HEK293 (cell line): ENCODE measurements at regions not wholly inside any gene's neighbourhood (a gene's known extent, or its start where the extent isn't known, plus 50 kb on each side); places are given as distances from the start of the nearest gene placed in this dataset.

ENCODE experiments used
- CTCF ChIP-seq: fragments of 450-650 bp; formaldehyde crosslinking; IDR thresholded peaks from 2 replicates; pipeline ENCODE4 v1.5.1; 2016; ENCODE audit warnings: missing biosample characterization, missing genetic modification characterization
- PRDM10 ChIP-seq: fragments of 450-650 bp; formaldehyde crosslinking; IDR thresholded peaks from 2 replicates; pipeline ENCODE4 v1.5.1; 2016; ENCODE audit warnings: missing biosample characterization, missing genetic modification characterization
- ZNF214 ChIP-seq: fragments of 450-650 bp; formaldehyde crosslinking; IDR thresholded peaks from 2 replicates; pipeline ENCODE4 v1.5.1; 2017; ENCODE audit warnings: missing biosample characterization, mild to moderate bottlenecking, missing genetic modification characterization, borderline replicate concordance
- ZNF391 ChIP-seq: fragments of 450-650 bp; formaldehyde crosslinking; IDR thresholded peaks from 2 replicates; pipeline ENCODE4 v1.5.1; 2016; ENCODE audit warnings: low read depth, missing biosample characterization, missing genetic modification characterization, borderline replicate concordance
- ZNF426 ChIP-seq: fragments of 450-650 bp; formaldehyde crosslinking; IDR thresholded peaks from 2 replicates; pipeline ENCODE4 v1.5.1; 2017; ENCODE audit warnings: missing biosample characterization, missing genetic modification characterization, mild to moderate bottlenecking, inconsistent platforms, moderate library complexity
- ZNF76 ChIP-seq: fragments of 450-650 bp; formaldehyde crosslinking; IDR thresholded peaks from 2 replicates; pipeline ENCODE4; 2016; ENCODE audit warnings: low read depth, missing biosample characterization, missing genetic modification characterization, borderline replicate concordance
- ZNF792 ChIP-seq: fragments of 450-650 bp; formaldehyde crosslinking; IDR thresholded peaks from 2 replicates; pipeline ENCODE4 v1.5.1; 2016; ENCODE audit warnings: missing biosample characterization, missing genetic modification characterization
- TF ChIP-seq, protein P1 (sequence below): fragments of 450-650 bp; formaldehyde crosslinking; IDR thresholded peaks from 2 replicates; pipeline ENCODE4 v1.5.1; 2016; ENCODE audit warnings: missing biosample characterization, missing genetic modification characterization
- TF ChIP-seq, protein P2 (sequence below): fragments of 450-650 bp; formaldehyde crosslinking; IDR thresholded peaks from 2 replicates; pipeline ENCODE4 v1.5.1; 2016; ENCODE audit warnings: missing biosample characterization, missing genetic modification characterization
- TF ChIP-seq, protein P3 (sequence below): fragments of 450-650 bp; formaldehyde crosslinking; IDR thresholded peaks from 2 replicates; pipeline ENCODE4 v1.5.0; 2017; ENCODE audit warnings: missing biosample characterization, missing genetic modification characterization, borderline replicate concordance
- TF ChIP-seq, protein P4 (sequence below): fragments of 450-650 bp; formaldehyde crosslinking; conservative IDR thresholded peaks from 2 replicates; pipeline ENCODE4 v1.5.1; 2016; ENCODE audit warnings: low read depth, missing biosample characterization, missing genetic modification characterization

- TF ChIP-seq, protein P1, sequence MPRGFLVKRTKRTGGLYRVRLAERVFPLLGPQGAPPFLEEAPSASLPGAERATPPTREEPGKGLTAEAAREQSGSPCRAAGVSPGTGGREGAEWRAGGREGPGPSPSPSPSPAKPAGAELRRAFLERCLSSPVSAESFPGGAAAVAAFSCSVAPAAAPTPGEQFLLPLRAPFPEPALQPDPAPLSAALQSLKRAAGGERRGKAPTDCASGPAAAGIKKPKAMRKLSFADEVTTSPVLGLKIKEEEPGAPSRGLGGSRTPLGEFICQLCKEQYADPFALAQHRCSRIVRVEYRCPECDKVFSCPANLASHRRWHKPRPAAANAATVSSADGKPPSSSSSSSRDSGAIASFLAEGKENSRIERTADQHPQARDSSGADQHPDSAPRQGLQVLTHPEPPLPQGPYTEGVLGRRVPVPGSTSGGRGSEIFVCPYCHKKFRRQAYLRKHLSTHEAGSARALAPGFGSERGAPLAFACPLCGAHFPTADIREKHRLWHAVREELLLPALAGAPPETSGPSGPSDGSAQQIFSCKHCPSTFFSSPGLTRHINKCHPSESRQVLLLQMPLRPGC: no peak
- TF ChIP-seq ZNF214 (tag by site-specific recombination) (no peak), ZNF426 (tag by site-specific recombination) (no peak), ZNF76 (tag by site-specific recombination) (no peak), CTCF (tag by site-specific recombination) (no peak), ZNF391 (tag by site-specific recombination) (no peak), PRDM10 (tag by site-specific recombination) (no peak), ZNF792 (no peak)
- TF ChIP-seq, protein P2, sequence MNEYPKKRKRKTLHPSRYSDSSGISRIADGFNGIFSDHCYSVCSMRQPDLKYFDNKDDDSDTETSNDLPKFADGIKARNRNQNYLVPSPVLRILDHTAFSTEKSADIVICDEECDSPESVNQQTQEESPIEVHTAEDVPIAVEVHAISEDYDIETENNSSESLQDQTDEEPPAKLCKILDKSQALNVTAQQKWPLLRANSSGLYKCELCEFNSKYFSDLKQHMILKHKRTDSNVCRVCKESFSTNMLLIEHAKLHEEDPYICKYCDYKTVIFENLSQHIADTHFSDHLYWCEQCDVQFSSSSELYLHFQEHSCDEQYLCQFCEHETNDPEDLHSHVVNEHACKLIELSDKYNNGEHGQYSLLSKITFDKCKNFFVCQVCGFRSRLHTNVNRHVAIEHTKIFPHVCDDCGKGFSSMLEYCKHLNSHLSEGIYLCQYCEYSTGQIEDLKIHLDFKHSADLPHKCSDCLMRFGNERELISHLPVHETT (tag by site-specific recombination): no peak
- TF ChIP-seq, protein P3, sequence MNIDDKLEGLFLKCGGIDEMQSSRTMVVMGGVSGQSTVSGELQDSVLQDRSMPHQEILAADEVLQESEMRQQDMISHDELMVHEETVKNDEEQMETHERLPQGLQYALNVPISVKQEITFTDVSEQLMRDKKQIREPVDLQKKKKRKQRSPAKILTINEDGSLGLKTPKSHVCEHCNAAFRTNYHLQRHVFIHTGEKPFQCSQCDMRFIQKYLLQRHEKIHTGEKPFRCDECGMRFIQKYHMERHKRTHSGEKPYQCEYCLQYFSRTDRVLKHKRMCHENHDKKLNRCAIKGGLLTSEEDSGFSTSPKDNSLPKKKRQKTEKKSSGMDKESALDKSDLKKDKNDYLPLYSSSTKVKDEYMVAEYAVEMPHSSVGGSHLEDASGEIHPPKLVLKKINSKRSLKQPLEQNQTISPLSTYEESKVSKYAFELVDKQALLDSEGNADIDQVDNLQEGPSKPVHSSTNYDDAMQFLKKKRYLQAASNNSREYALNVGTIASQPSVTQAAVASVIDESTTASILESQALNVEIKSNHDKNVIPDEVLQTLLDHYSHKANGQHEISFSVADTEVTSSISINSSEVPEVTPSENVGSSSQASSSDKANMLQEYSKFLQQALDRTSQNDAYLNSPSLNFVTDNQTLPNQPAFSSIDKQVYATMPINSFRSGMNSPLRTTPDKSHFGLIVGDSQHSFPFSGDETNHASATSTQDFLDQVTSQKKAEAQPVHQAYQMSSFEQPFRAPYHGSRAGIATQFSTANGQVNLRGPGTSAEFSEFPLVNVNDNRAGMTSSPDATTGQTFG (tag by site-specific recombination): no peak
- TF ChIP-seq, protein P4, sequence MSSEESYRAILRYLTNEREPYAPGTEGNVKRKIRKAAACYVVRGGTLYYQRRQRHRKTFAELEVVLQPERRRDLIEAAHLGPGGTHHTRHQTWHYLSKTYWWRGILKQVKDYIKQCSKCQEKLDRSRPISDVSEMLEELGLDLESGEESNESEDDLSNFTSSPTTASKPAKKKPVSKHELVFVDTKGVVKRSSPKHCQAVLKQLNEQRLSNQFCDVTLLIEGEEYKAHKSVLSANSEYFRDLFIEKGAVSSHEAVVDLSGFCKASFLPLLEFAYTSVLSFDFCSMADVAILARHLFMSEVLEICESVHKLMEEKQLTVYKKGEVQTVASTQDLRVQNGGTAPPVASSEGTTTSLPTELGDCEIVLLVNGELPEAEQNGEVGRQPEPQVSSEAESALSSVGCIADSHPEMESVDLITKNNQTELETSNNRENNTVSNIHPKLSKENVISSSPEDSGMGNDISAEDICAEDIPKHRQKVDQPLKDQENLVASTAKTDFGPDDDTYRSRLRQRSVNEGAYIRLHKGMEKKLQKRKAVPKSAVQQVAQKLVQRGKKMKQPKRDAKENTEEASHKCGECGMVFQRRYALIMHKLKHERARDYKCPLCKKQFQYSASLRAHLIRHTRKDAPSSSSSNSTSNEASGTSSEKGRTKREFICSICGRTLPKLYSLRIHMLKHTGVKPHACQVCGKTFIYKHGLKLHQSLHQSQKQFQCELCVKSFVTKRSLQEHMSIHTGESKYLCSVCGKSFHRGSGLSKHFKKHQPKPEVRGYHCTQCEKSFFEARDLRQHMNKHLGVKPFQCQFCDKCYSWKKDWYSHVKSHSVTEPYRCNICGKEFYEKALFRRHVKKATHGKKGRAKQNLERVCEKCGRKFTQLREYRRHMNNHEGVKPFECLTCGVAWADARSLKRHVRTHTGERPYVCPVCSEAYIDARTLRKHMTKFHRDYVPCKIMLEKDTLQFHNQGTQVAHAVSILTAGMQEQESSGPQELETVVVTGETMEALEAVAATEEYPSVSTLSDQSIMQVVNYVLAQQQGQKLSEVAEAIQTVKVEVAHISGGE (tag by site-specific recombination): no peak
These were observed 507.8 kb upstream of the GRID2 start for GRCh38 chr4:91795947-91796346.
